Uterus (tissue), 2 donors: ENCODE measurements at regions not wholly inside any gene's neighbourhood (a gene's known extent, or its start where the extent isn't known, plus 50 kb on each side); places are given as distances from the start of the nearest gene placed in this dataset.

Experiments used
- CTCF ChIP-seq, 4 experiments: fragments of 200-600 bp in 2 of 4; fragments of 450-650 bp in 2 of 4; sonication (generic) in 2 of 4; IDR thresholded peaks; one replicate each; pipeline ENCODE4 v1.5.1; 2016 to 2019; ENCODE audit warnings: antibody characterized with exemption in 4 of 4, mild to moderate bottlenecking in 2 of 4, moderate library complexity in 1 of 4
- POLR2A ChIP-seq, 2 donors: fragments of 450-650 bp; IDR thresholded peaks; one replicate each; pipeline ENCODE4 v1.6.1; 2016; ENCODE audit warnings: antibody characterized with exemption in 2 of 2, mild to moderate bottlenecking in 1 of 2, moderate library complexity in 1 of 2

DNA sequence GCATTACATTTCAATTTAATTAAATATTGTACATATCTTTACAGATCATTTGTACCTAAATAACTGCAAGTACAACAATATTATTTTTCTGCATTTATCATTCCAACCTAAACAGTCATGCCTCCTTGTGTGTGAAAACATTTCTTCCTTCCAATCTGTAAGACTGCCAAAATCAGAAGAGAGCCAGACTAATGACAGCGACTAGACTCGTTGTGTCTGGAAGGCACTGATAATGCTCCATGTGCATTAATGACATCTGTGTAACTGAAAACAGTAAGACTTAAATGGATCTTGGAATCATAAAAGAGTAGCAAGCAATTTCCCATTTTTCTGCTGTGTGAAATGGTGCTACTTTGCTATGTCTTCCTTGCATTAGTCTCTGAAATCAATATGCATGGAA is 278.0 kb upstream of the DSEL start:
- TF ChIP-seq CTCF (IDR thresholded peaks at IDR 0.05) (no peak), POLR2A (IDR thresholded peaks at IDR 0.05) (no peak)
